Bronchial epithelial cell (primary cell): ENCODE measurements at regions not wholly inside any gene's neighbourhood (a gene's known extent, or its start where the extent isn't known, plus 50 kb on each side); places are given as distances from the start of the nearest gene placed in this dataset.

ENCODE experiments used
- DNase-seq: peaks from one replicate; pipeline ENCODE4 v3.0.0-alpha.2; 2010; ENCODE audit warnings: low read depth
- FAIRE-seq: peaks from 2 replicates; lab custom pipeline; 2011; peaks lifted over from hg19 to GRCh38; lab: Jason Lieb, UNC
- H3K27me3 ChIP-seq: 2 replicates; pipeline ENCODE4 v1.5.1; 2011; ENCODE audit warnings: low read length; ENCODE audit not compliant: control insufficient read depth, insufficient read depth
- H3K36me3 ChIP-seq: 2 replicates; pipeline ENCODE4 v1.5.1; 2011; ENCODE audit warnings: low read length; ENCODE audit not compliant: control insufficient read depth, insufficient read depth
- H3K4me3 ChIP-seq: 2 replicates; pipeline ENCODE4 v1.5.1; 2011; ENCODE audit warnings: mild to moderate bottlenecking, low read depth, low read length, control low read depth
- TF ChIP-seq, protein P1 (sequence below): IDR thresholded peaks from 2 replicates; pipeline ENCODE4 v1.5.1; 2011; ENCODE audit warnings: mild to moderate bottlenecking, moderate library complexity, low read length, control low read depth, inconsistent platforms; ENCODE audit not compliant: insufficient read depth, severe bottlenecking

GRCh38 chr3:30548600-30548999, 57.8 kb upstream of the TGFBR2 start:
- FAIRE-seq (no peak), DNase-seq (peak; percentile 56)
- TF ChIP-seq, protein P1, sequence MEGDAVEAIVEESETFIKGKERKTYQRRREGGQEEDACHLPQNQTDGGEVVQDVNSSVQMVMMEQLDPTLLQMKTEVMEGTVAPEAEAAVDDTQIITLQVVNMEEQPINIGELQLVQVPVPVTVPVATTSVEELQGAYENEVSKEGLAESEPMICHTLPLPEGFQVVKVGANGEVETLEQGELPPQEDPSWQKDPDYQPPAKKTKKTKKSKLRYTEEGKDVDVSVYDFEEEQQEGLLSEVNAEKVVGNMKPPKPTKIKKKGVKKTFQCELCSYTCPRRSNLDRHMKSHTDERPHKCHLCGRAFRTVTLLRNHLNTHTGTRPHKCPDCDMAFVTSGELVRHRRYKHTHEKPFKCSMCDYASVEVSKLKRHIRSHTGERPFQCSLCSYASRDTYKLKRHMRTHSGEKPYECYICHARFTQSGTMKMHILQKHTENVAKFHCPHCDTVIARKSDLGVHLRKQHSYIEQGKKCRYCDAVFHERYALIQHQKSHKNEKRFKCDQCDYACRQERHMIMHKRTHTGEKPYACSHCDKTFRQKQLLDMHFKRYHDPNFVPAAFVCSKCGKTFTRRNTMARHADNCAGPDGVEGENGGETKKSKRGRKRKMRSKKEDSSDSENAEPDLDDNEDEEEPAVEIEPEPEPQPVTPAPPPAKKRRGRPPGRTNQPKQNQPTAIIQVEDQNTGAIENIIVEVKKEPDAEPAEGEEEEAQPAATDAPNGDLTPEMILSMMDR = no peak

GRCh38 chr3:30549600-30549999, 56.8 kb upstream of the TGFBR2 start:
- TF ChIP-seq, protein P1 = no peak
- no peaks in the 10 kb centered on the region for H3K27me3 ChIP-seq
- no peak for FAIRE-seq
- no peak overlapping the region for H3K4me3 ChIP-seq
- no peaks in the 10 kb centered on the region for H3K36me3 ChIP-seq
- DNase-seq = no peak

More at GRCh38 chr3:30548600-30548999, 57.8 kb upstream of the TGFBR2 start:
- Histone ChIP-seq H3K4me3 (no peak overlapping the region), H3K36me3 (no peaks in the 10 kb centered on the region), H3K27me3 (no peaks in the 10 kb centered on the region)

GRCh38 chr3:30550246-30550645, 56.2 kb upstream of the TGFBR2 start:
- DNase-seq (peak; percentile 47), FAIRE-seq (no peak)
- H3K27me3 ChIP-seq = no peaks in the 10 kb centered on the region
- no peaks in the 10 kb centered on the region for H3K36me3 ChIP-seq
- TF ChIP-seq, protein P1 = no peak
- H3K4me3 ChIP-seq = no peak overlapping the region

- no peak overlapping the region for H3K4me3 ChIP-seq
- no peaks in the 10 kb centered on the region for H3K36me3 ChIP-seq
- DNase-seq (no peak), FAIRE-seq (no peak)
- TF ChIP-seq, protein P1 = no peak
- H3K27me3 ChIP-seq = no peaks in the 10 kb centered on the region
These were observed 55.1 kb upstream of the TGFBR2 start for GRCh38 chr3:30551266-30551665.

GRCh38 chr3:30551927-30552326, 54.5 kb upstream of the TGFBR2 start:
- H3K4me3 ChIP-seq = no peak overlapping the region
- FAIRE-seq (no peak), DNase-seq (no peak)
- H3K36me3 ChIP-seq = no peaks in the 10 kb centered on the region
- H3K27me3 ChIP-seq = no peaks in the 10 kb centered on the region
- TF ChIP-seq, protein P1 = no peak

DNA sequence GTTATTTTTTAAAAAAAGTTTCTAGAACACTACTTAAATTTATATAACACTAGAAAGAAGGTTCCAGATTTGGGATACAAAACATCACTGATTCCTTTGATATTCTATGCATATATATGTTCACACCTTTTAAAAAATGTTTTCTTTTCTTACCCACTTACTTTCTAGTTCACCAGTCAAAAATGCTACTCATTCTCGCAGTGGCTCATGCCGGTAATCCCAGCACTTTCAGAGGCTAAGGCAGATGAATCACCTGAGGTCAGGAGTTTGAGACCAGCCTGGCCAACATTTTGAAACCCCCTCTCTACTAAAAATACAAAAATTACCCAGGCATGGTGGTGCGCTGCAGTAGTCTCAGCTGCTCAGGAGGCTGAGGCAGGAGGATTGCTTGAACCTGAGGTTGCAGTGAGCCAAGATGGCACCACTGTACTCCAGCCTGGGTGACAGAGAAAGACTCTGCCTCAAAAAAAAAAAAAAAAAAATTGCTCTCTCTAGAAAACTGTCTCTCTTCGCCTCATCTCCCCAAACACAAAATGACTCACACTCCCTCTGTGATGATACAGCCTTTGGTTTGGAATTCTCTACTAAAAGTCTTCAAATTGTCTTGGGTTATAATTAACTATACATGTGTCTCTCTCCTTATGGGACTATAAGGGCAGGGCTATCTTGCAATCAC, 52.6 kb upstream of the TGFBR2 start:
- no peak overlapping the region for H3K4me3 ChIP-seq
- TF ChIP-seq, protein P1 = no peak
- DNase-seq (no peak), FAIRE-seq (no peak)
- no peaks in the 10 kb centered on the region for H3K36me3 ChIP-seq
- H3K27me3 ChIP-seq = no peaks in the 10 kb centered on the region
